Cardiac muscle cell (in vitro differentiated cells and primary cell): ENCODE measurements at regions not wholly inside any gene's neighbourhood (a gene's known extent, or its start where the extent isn't known, plus 50 kb on each side); places are given as distances from the start of the nearest gene placed in this dataset.

Source experiments
- DNase-seq, 2 donors: peaks; one replicate each; pipeline versions ENCODE4 v3.0.0 to v3.0.0-alpha.2; 2010 to 2017; ENCODE audit warnings: low read depth in 1 of 2, low spot score in 1 of 2
- H3K27ac ChIP-seq: fragments of 200-600 bp; sonication (generic); 2 replicates; pipeline ENCODE4 v1.5.1; 2016
- H3K27me3 ChIP-seq: fragments of 200-600 bp; sonication (generic); 2 replicates; pipeline ENCODE4 v1.6.0; 2016; ENCODE audit warnings: control low read depth
- H3K36me3 ChIP-seq: fragments of 200-600 bp; sonication (generic); 2 replicates; pipeline ENCODE4 v1.5.1; 2016; ENCODE audit warnings: control low read depth
- H3K4me1 ChIP-seq: fragments of 200-600 bp; sonication (generic); 2 replicates; pipeline ENCODE4 v1.8.1; 2017; ENCODE audit warnings: low read depth, mild to moderate bottlenecking, mixed run types
- H3K4me3 ChIP-seq: fragments of 200-600 bp; sonication (generic); 2 replicates; pipeline ENCODE4 v1.5.1; 2016; ENCODE audit warnings: mild to moderate bottlenecking
- H3K9me3 ChIP-seq: fragments of 200-600 bp; sonication (generic); 2 replicates; pipeline ENCODE4 v1.5.1; 2017; ENCODE audit warnings: low read depth, mild to moderate bottlenecking, control low read depth
- CTCF ChIP-seq: IDR thresholded peaks from 2 replicates; pipeline ENCODE4 v1.5.1; 2012; ENCODE audit warnings: low read depth, mild to moderate bottlenecking, low read length

GRCh38 chr5:143664623-143665022, 147.3 kb upstream of the HMHB1 start:
- Histone ChIP-seq H3K9me3 (no peaks in the 10 kb centered on the region), H3K27ac (no peak overlapping the region), H3K36me3 (no peaks in the 10 kb centered on the region), H3K4me1 (no peaks in the 10 kb centered on the region), H3K4me3 (no peak overlapping the region), H3K27me3 (peaks cover 30% of the 10 kb centered on the region)
- no peak for DNase-seq
- TF ChIP-seq CTCF: no peak

- H3K27ac ChIP-seq: no peak overlapping the region
- no peaks in the 10 kb centered on the region for H3K4me1 ChIP-seq
- TF ChIP-seq CTCF: no peak
- peaks cover 30% of the 10 kb centered on the region for H3K27me3 ChIP-seq
- H3K9me3 ChIP-seq: no peaks in the 10 kb centered on the region
- H3K36me3 ChIP-seq: no peaks in the 10 kb centered on the region
- no peak for DNase-seq
- H3K4me3 ChIP-seq: no peak overlapping the region
Measured at GRCh38 chr5:143663872-143664271, 148.1 kb upstream of the HMHB1 start.

DNA sequence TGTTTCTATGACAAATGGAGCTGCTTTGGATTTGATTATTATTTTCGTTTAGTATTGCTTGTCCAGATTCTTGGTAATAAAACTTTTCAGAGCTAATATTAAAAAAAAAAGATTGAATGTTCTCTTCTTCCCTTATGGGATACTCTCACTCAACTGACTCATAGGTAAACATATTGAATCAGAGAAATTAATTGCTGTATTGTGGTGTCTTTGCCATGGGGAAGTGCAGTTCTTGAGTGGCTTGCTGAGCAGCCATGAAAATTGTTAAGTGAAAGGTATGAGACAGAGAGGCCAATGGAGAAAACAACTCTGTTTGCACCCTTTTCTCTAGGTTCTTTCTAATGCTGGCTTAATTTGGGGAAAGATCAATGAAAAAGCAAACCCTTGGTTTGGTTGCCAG, 149.9 kb upstream of the HMHB1 start:
- TF ChIP-seq CTCF: no peak
- no peak for DNase-seq
- Histone ChIP-seq H3K36me3 (no peaks in the 10 kb centered on the region), H3K27me3 (peaks cover 29% of the 10 kb centered on the region), H3K4me1 (no peaks in the 10 kb centered on the region), H3K27ac (no peak overlapping the region), H3K4me3 (no peak overlapping the region), H3K9me3 (no peaks in the 10 kb centered on the region)

GRCh38 chr5:143660625-143661024, 151.3 kb upstream of the HMHB1 start:
- no peak for TF ChIP-seq CTCF
- no peaks in the 10 kb centered on the region for H3K4me1 ChIP-seq
- H3K27me3 ChIP-seq: peaks cover 19% of the 10 kb centered on the region
- no peak overlapping the region for H3K4me3 ChIP-seq
- H3K27ac ChIP-seq: no peak overlapping the region
- DNase-seq: no peak
- no peaks in the 10 kb centered on the region for H3K9me3 ChIP-seq
- H3K36me3 ChIP-seq: no peaks in the 10 kb centered on the region

GRCh38 chr5:143659599-143660238, 152.2 kb upstream of the HMHB1 start:
- TF ChIP-seq CTCF: no peak
- DNase-seq: no peak
- H3K4me3 ChIP-seq: no peak overlapping the region
- H3K27me3 ChIP-seq: peaks cover 10% of the 10 kb centered on the region
- no peaks in the 10 kb centered on the region for H3K36me3 ChIP-seq
- H3K27ac ChIP-seq: no peak overlapping the region
- H3K9me3 ChIP-seq: no peaks in the 10 kb centered on the region
- H3K4me1 ChIP-seq: no peaks in the 10 kb centered on the region

DNA sequence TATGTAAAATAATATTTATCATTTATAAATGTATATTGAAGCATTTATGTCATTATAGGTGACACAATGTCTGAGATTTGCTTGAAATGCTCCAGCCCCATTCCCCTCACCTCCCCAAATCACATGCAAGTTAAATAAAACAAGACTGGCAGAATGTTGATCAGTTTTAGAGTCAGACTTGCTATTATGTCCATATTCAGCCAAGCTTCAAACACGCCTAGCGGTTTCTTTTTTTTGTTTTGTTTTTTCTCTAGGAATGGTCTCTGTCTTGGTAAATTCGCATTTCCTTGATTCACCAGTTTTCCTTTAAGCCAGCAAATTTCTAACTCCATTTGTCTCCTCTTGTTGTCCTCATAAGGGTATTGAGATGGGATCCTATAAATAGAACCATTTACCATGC, 153.0 kb upstream of the HMHB1 start:
- H3K4me1 ChIP-seq: no peaks in the 10 kb centered on the region
- H3K27me3 ChIP-seq: peaks cover 13% of the 10 kb centered on the region
- no peak for DNase-seq
- H3K9me3 ChIP-seq: no peaks in the 10 kb centered on the region
- no peak overlapping the region for H3K27ac ChIP-seq
- H3K4me3 ChIP-seq: no peak overlapping the region
- no peaks in the 10 kb centered on the region for H3K36me3 ChIP-seq
- no peak for TF ChIP-seq CTCF
